Colonic mucosa (tissue), 4 donors: ENCODE measurements at regions not wholly inside any gene's neighbourhood (a gene's known extent, or its start where the extent isn't known, plus 50 kb on each side); places are given as distances from the start of the nearest gene placed in this dataset.

Experiments used
- DNase-seq: peaks from one replicate; pipeline ENCODE4 v3.0.0-alpha.2; 2020
- H3K27ac ChIP-seq: fragments of 200-600 bp; one replicate; pipeline ENCODE4 v1.8.0; 2021
- H3K27me3 ChIP-seq: fragments of 200-600 bp; one replicate; pipeline ENCODE4 v1.8.0; 2021
- H3K36me3 ChIP-seq: fragments of 200-600 bp; one replicate; pipeline ENCODE4 v1.8.0; 2021
- H3K4me1 ChIP-seq: fragments of 200-600 bp; one replicate; pipeline ENCODE4 v1.8.0; 2021; ENCODE audit warnings: mild to moderate bottlenecking
- H3K4me3 ChIP-seq: fragments of 200-600 bp; one replicate; pipeline ENCODE4 v1.8.0; 2021
- H3K9ac ChIP-seq, 2 donors: one replicate each; pipeline ENCODE4 v1.7.0; 2013; ENCODE audit warnings: control low read depth in 2 of 2, low read depth in 2 of 2, low read length in 2 of 2
- H3K9me3 ChIP-seq: fragments of 200-600 bp; one replicate; pipeline ENCODE4 v1.8.0; 2021
- CTCF ChIP-seq: fragments of 200-600 bp; IDR thresholded peaks from one replicate; pipeline ENCODE4 v1.8.0; 2022; ENCODE audit warnings: antibody characterized with exemption, mild to moderate bottlenecking
- intact Hi-C: fragments of 100-400 bp; cut with DNase I; formaldehyde crosslinking; loops from one replicate; pipeline ENCODE4 v1.14.1; 2022
- donor health status: healthy.
- donor health status: DM: no; HTN: no; CAD: no.
- donor health status: DM: no; HTN: no; CAD: no.

- no peaks in the 10 kb centered on the region for H3K36me3 ChIP-seq
- no peak overlapping the region for H3K4me3 ChIP-seq
- H3K4me1 ChIP-seq = no peaks in the 10 kb centered on the region
- intact Hi-C loops = no loop called here
- no peaks in the 10 kb centered on the region for H3K27me3 ChIP-seq
- no peak for DNase-seq
- H3K9ac ChIP-seq = no peak overlapping the region
- TF ChIP-seq CTCF = no peak
- H3K9me3 ChIP-seq = no peaks in the 10 kb centered on the region
- H3K27ac ChIP-seq = no peak overlapping the region
Observed at GRCh38 chr6:104207635-104208034, 652.1 kb downstream of the HACE1 start.

GRCh38 chr6:104201557-104201956 is 658.2 kb downstream of the HACE1 start:
- TF ChIP-seq CTCF = no peak
- Histone ChIP-seq H3K27ac (no peak overlapping the region), H3K4me3 (no peak overlapping the region), H3K36me3 (no peaks in the 10 kb centered on the region), H3K4me1 (no peaks in the 10 kb centered on the region), H3K9ac (no peak overlapping the region), H3K27me3 (no peaks in the 10 kb centered on the region), H3K9me3 (no peaks in the 10 kb centered on the region)
- intact Hi-C loops = no loop called here
- no peak for DNase-seq

- Histone ChIP-seq H3K36me3 (no peaks in the 10 kb centered on the region), H3K9ac (no peak overlapping the region), H3K27me3 (no peaks in the 10 kb centered on the region), H3K9me3 (no peaks in the 10 kb centered on the region), H3K4me1 (no peaks in the 10 kb centered on the region), H3K27ac (no peak overlapping the region), H3K4me3 (no peak overlapping the region)
- DNase-seq = no peak
- no peak for TF ChIP-seq CTCF
- intact Hi-C loops = no loop called here
Observed at GRCh38 chr6:104187616-104188015, 672.1 kb downstream of the HACE1 start.

- H3K9ac ChIP-seq = no peak overlapping the region
- DNase-seq = no peak
- intact Hi-C loops = no loop called here
- H3K36me3 ChIP-seq = no peaks in the 10 kb centered on the region
- H3K4me3 ChIP-seq = no peak overlapping the region
- H3K27ac ChIP-seq = no peak overlapping the region
- no peak for TF ChIP-seq CTCF
- H3K4me1 ChIP-seq = no peaks in the 10 kb centered on the region
- no peaks in the 10 kb centered on the region for H3K27me3 ChIP-seq
- no peaks in the 10 kb centered on the region for H3K9me3 ChIP-seq
Observed at GRCh38 chr6:104186831-104187230, 672.9 kb downstream of the HACE1 start.

- no peaks in the 10 kb centered on the region for H3K36me3 ChIP-seq
- no peak overlapping the region for H3K9ac ChIP-seq
- H3K9me3 ChIP-seq = no peaks in the 10 kb centered on the region
- DNase-seq = no peak
- no peak for TF ChIP-seq CTCF
- H3K27me3 ChIP-seq = no peaks in the 10 kb centered on the region
- H3K4me3 ChIP-seq = no peak overlapping the region
- intact Hi-C loops = no loop called here
- no peak overlapping the region for H3K27ac ChIP-seq
- H3K4me1 ChIP-seq = no peaks in the 10 kb centered on the region
Observed at GRCh38 chr6:104183816-104184435, 675.8 kb downstream of the HACE1 start.
